GM23248 (cell line): ENCODE measurements at regions not wholly inside any gene's neighbourhood (a gene's known extent, or its start where the extent isn't known, plus 50 kb on each side); places are given as distances from the start of the nearest gene placed in this dataset.

Experiments
- EZH2 ChIP-seq: fragments of 200-600 bp; sonication (generic); IDR thresholded peaks from 2 replicates; pipeline ENCODE4 v1.6.1; 2018; ENCODE audit warnings: antibody characterized with exemption, mild to moderate bottlenecking; ENCODE audit not compliant: insufficient read depth, poor library complexity, severe bottlenecking
- EZH2phosphoT487 ChIP-seq: fragments of 200-600 bp; sonication (generic); IDR thresholded peaks from 2 replicates; pipeline ENCODE4 v1.6.1; 2018; ENCODE audit warnings: antibody characterized with exemption, moderate library complexity, mild to moderate bottlenecking, low read depth; ENCODE audit not compliant: insufficient read depth

DNA sequence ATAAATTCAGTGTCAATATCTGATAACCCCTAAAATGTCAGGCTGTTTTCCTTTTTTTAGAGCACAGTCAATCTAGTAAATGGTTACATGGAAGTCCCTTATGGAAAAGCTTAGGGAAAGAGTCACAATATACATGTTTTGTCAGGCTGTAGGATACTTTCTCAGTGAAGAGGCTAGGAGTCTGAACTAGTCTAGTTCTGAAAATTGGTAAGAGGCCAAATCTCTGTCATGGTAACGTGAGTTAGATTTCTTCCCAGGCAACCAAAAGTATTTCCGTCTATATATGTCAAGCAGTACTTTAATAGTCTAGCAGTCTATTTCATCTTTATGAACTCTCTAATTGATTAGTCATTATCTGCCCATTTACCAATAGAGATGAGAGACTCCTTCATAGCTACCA is 215.9 kb upstream of the LRRC3B start:
- TF ChIP-seq EZH2 (no peak), EZH2phosphoT487 (no peak)
